Smooth muscle cell of the brain vasculature (primary cell): ENCODE measurements at regions not wholly inside any gene's neighbourhood (a gene's known extent, or its start where the extent isn't known, plus 50 kb on each side); places are given as distances from the start of the nearest gene placed in this dataset.
"Not testable (repeated sequence)": the region's sequence is repeated elsewhere in the genome, so short reads cannot be mapped to it uniquely, and the experiment has no call there.

Experiments
- DNase-seq: peaks from one replicate; pipeline ENCODE4 v3.0.0-alpha.2; 2012; ENCODE audit warnings: low read depth, low spot score

- no peak for DNase-seq
These were observed 148.4 kb upstream of the SFRP2 start for GRCh38 chr4:153937289-153937688.

- DNase-seq, result no peak
These were observed 147.2 kb upstream of the SFRP2 start for GRCh38 chr4:153936121-153936520.

- DNase-seq, result no peak
These were observed 145.8 kb upstream of the SFRP2 start for GRCh38 chr4:153934688-153935017.

GRCh38 chr4:153933915-153934687, 145.2 kb upstream of the SFRP2 start:
- no peak for DNase-seq

GRCh38 chr4:153931804-153932203, 142.9 kb upstream of the SFRP2 start:
- no peak for DNase-seq

- DNase-seq, result no peak
These were observed 140.8 kb upstream of the SFRP2 start for GRCh38 chr4:153929675-153930074.

GRCh38 chr4:153927451-153927850, 138.6 kb upstream of the SFRP2 start:
- no peak for DNase-seq

GRCh38 chr4:153922148-153922547, 133.3 kb upstream of the SFRP2 start:
- DNase-seq, result no peak

- DNase-seq, result no peak
These were observed 130.8 kb upstream of the SFRP2 start for GRCh38 chr4:153919667-153920066.

- no peak for DNase-seq
These were observed 127.4 kb upstream of the SFRP2 start for GRCh38 chr4:153916273-153916755.

- DNase-seq, result no peak
These were observed 123.4 kb upstream of the SFRP2 start for GRCh38 chr4:153912301-153912700.

GRCh38 chr4:153909672-153910071, 120.8 kb upstream of the SFRP2 start:
- no peak for DNase-seq

- no peak for DNase-seq
These were observed 117.3 kb upstream of the SFRP2 start for GRCh38 chr4:153906231-153906630.

- no peak for DNase-seq
These were observed 116.3 kb upstream of the SFRP2 start for GRCh38 chr4:153905231-153905630.

- DNase-seq, result no peak
These were observed 115.1 kb upstream of the SFRP2 start for GRCh38 chr4:153904011-153904410.

- DNase-seq, result no peak
These were observed 112.3 kb upstream of the SFRP2 start for GRCh38 chr4:153901220-153901619.

GRCh38 chr4:153900426-153900825, 111.5 kb upstream of the SFRP2 start:
- no peak for DNase-seq

GRCh38 chr4:153890761-153891160, 101.9 kb upstream of the SFRP2 start:
- no peak for DNase-seq

- DNase-seq, result no peak
These were observed 98.3 kb upstream of the SFRP2 start for GRCh38 chr4:153887217-153887616.

GRCh38 chr4:153884325-153884724, 95.4 kb upstream of the SFRP2 start:
- no peak for DNase-seq

GRCh38 chr4:153880983-153881382, 92.1 kb upstream of the SFRP2 start:
- no peak for DNase-seq

- DNase-seq, result no peak
These were observed 89.0 kb upstream of the SFRP2 start for GRCh38 chr4:153877898-153878297.

- no peak for DNase-seq
These were observed 84.9 kb upstream of the SFRP2 start for GRCh38 chr4:153873741-153874140.

GRCh38 chr4:153866766-153867165, 77.9 kb upstream of the SFRP2 start:
- not testable (repeated sequence) for DNase-seq
